ENCODE measurements at regions not wholly inside any gene's neighbourhood (a gene's known extent, or its start where the extent isn't known, plus 50 kb on each side); places are given as distances from the start of the nearest gene placed in this dataset.

- no peak for TF ChIP-seq CTCF (IDR thresholded peaks at IDR 0.05; ENCODE audit: low read depth, low read length, missing control alignments)
- no peak for DNase-seq (ENCODE audit: low read depth)
- H3K4me3 ChIP-seq (ENCODE audit: low read depth, low read length), result no peak overlapping the region
These were observed 230.8 kb downstream of the PCDH10 start for GRCh38 chr4:133379681-133380438.

GRCh38 chr4:133377286-133377685, 228.2 kb downstream of the PCDH10 start:
- no peak for TF ChIP-seq CTCF (IDR thresholded peaks at IDR 0.05; ENCODE audit: low read depth, low read length, missing control alignments)
- no peak overlapping the region for H3K4me3 ChIP-seq (ENCODE audit: low read depth, low read length)

GRCh38 chr4:133372699-133373098, 223.6 kb downstream of the PCDH10 start:
- no peak for TF ChIP-seq CTCF (IDR thresholded peaks at IDR 0.05; ENCODE audit: low read depth, low read length, missing control alignments)
- no peak overlapping the region for H3K4me3 ChIP-seq (ENCODE audit: low read depth, low read length)
- no peak for DNase-seq (ENCODE audit: low read depth)

More at GRCh38 chr4:133377286-133377685, 228.2 kb downstream of the PCDH10 start:
- no peak for DNase-seq (ENCODE audit: low read depth)

GRCh38 chr4:133355633-133356032, 206.5 kb downstream of the PCDH10 start:
- no peak for DNase-seq (ENCODE audit: low read depth)
- H3K4me3 ChIP-seq (ENCODE audit: low read depth, low read length), result no peak overlapping the region
- no peak for TF ChIP-seq CTCF (IDR thresholded peaks at IDR 0.05; ENCODE audit: low read depth, low read length, missing control alignments)

- no peak overlapping the region for H3K4me3 ChIP-seq (ENCODE audit: low read depth, low read length)
- DNase-seq (ENCODE audit: low read depth), result no peak
- no peak for TF ChIP-seq CTCF (IDR thresholded peaks at IDR 0.05; ENCODE audit: low read depth, low read length, missing control alignments)
These were observed 198.3 kb downstream of the PCDH10 start for GRCh38 chr4:133347409-133347808.

GRCh38 chr4:133324491-133324890, 175.4 kb downstream of the PCDH10 start:
- TF ChIP-seq CTCF (IDR thresholded peaks at IDR 0.05; ENCODE audit: low read depth, low read length, missing control alignments), result no peak
- no peak for DNase-seq (ENCODE audit: low read depth)
- H3K4me3 ChIP-seq (ENCODE audit: low read depth, low read length), result no peak overlapping the region

GRCh38 chr4:133323670-133324069, 174.6 kb downstream of the PCDH10 start:
- no peak for DNase-seq (ENCODE audit: low read depth)
- TF ChIP-seq CTCF (IDR thresholded peaks at IDR 0.05; ENCODE audit: low read depth, low read length, missing control alignments), result no peak
- H3K4me3 ChIP-seq (ENCODE audit: low read depth, low read length), result no peak overlapping the region
